ENCODE measurements at regions not wholly inside any gene's neighbourhood (a gene's known extent, or its start where the extent isn't known, plus 50 kb on each side); places are given as distances from the start of the nearest gene placed in this dataset.

DNA sequence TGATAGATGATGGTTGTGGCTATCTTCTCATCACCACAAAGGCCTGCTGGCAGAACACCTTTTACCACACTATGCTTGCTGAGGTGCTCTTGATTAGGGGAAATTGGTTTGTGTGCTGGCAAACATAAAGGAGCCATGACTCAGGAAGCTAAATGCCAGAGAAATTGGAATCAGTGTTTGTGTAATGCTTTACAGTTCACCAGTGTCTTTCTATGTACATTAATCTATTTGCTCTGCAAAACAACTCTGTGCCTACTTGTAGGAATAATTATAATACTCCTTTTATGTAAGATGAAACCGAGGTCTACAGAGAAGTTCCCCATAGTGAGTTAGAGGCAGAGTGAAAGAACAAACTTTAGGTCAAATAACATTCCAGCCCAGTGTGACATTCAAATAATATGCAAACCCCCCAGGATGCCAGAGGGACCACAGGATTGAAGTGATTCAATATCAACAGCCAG is 390.5 kb upstream of the HTR2A start:
- CTCF ChIA-PET = no interaction called here

GRCh38 chr13:47281991-47282390 is 385.1 kb upstream of the HTR2A start:
- CTCF ChIA-PET = interaction anchor here (1.2 kb wide), 1 partner anchor 387 kb away, joined by 4 read pairs; no protein-coding TSS in a partner anchor
- no peak for DNase-seq (ENCODE audit: low read depth, low spot score)

More for the DNA sequence above, 390.5 kb upstream of the HTR2A start:
- no peak overlapping the region for H3K4me3 ChIP-seq (ENCODE audit: low read depth, low read length)
- no peak overlapping the region for H3K27ac ChIP-seq (ENCODE audit: low read depth, low read length)
- peak; percentile 29 for DNase-seq (ENCODE audit: low read depth, low spot score)
- no peaks in the 10 kb centered on the region for H3K9me3 ChIP-seq (ENCODE audit: control insufficient read depth, insufficient read depth, low read length)
- no peaks in the 10 kb centered on the region for H3K27me3 ChIP-seq (ENCODE audit: control insufficient read depth, insufficient read depth, low read length)
- POLR2A ChIA-PET = interaction anchor here (1.0 kb wide), 1 partner anchor 12 kb away, joined by 4 read pairs; no protein-coding TSS in a partner anchor
- TF ChIP-seq, protein P1, sequence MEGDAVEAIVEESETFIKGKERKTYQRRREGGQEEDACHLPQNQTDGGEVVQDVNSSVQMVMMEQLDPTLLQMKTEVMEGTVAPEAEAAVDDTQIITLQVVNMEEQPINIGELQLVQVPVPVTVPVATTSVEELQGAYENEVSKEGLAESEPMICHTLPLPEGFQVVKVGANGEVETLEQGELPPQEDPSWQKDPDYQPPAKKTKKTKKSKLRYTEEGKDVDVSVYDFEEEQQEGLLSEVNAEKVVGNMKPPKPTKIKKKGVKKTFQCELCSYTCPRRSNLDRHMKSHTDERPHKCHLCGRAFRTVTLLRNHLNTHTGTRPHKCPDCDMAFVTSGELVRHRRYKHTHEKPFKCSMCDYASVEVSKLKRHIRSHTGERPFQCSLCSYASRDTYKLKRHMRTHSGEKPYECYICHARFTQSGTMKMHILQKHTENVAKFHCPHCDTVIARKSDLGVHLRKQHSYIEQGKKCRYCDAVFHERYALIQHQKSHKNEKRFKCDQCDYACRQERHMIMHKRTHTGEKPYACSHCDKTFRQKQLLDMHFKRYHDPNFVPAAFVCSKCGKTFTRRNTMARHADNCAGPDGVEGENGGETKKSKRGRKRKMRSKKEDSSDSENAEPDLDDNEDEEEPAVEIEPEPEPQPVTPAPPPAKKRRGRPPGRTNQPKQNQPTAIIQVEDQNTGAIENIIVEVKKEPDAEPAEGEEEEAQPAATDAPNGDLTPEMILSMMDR (IDR thresholded peaks at IDR 0.05; ENCODE audit: low read depth, low read length) = no peak

DNA sequence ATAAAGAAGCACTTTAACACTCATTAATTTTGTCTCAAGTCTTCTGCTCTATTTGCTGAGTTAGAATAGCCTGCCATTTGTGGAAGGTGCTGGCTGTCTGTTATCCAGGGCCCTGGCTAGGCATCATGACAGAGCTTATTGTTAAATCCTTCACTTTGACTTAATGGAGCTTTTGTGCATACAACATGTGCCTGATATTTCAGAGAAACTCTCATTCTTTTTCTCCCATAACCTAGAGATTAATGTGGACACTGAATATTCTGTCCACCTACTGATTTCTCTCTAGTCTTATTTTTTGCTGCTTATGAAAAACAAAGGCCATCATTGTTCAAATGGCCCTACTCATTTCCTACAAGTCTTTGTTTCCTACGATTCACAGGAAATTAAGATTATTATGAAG is 383.1 kb upstream of the HTR2A start:
- no peak overlapping the region for H3K4me3 ChIP-seq (ENCODE audit: low read depth, low read length)
- no peak for DNase-seq (ENCODE audit: low read depth, low spot score)
- no peak overlapping the region for H3K27ac ChIP-seq (ENCODE audit: low read depth, low read length)
- ChIA-PET POLR2A (no interaction called here), CTCF (interaction anchor here (0.5 kb wide), 1 partner anchor 718 kb away, joined by 4 read pairs; no protein-coding TSS in a partner anchor)
- TF ChIP-seq, protein P1 (IDR thresholded peaks at IDR 0.05; ENCODE audit: low read depth, low read length) = no peak
- no peaks in the 10 kb centered on the region for H3K27me3 ChIP-seq (ENCODE audit: control insufficient read depth, insufficient read depth, low read length)
- H3K9me3 ChIP-seq (ENCODE audit: control insufficient read depth, insufficient read depth, low read length) = no peaks in the 10 kb centered on the region

More at GRCh38 chr13:47281991-47282390, 385.1 kb upstream of the HTR2A start:
- Histone ChIP-seq H3K9me3 (ENCODE audit: control insufficient read depth, insufficient read depth, low read length) (no peaks in the 10 kb centered on the region), H3K4me3 (ENCODE audit: low read depth, low read length) (no peak overlapping the region), H3K27me3 (ENCODE audit: control insufficient read depth, insufficient read depth, low read length) (no peaks in the 10 kb centered on the region), H3K27ac (ENCODE audit: low read depth, low read length) (no peak overlapping the region)
- TF ChIP-seq, protein P1 (IDR thresholded peaks at IDR 0.05; ENCODE audit: low read depth, low read length) = no peak
- POLR2A ChIA-PET = no interaction called here

DNA sequence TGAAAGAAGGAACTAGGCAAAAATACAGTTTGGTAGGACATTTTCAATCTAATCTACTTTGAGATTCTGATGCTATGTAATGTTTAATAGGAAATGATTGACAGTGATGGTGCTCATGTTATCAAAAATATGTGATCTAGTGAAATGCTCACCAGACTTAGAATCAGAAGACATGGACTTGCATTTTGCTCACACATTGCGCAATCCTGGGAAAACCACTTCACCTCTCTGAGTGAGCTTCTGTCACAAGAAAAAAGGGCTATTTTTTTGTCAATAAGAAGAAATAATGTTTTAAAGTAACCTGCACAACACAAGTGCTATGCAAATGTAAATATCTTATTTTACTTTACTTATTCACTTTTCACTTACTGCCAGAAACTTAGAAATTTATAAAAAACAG is 380.9 kb upstream of the HTR2A start:
- POLR2A ChIA-PET = no interaction called here
- H3K27ac ChIP-seq (ENCODE audit: low read depth, low read length) = no peak overlapping the region
- CTCF ChIA-PET = no interaction called here
- H3K4me3 ChIP-seq (ENCODE audit: low read depth, low read length) = no peak overlapping the region
- no peaks in the 10 kb centered on the region for H3K27me3 ChIP-seq (ENCODE audit: control insufficient read depth, insufficient read depth, low read length)
- no peaks in the 10 kb centered on the region for H3K9me3 ChIP-seq (ENCODE audit: control insufficient read depth, insufficient read depth, low read length)
- TF ChIP-seq, protein P1 (IDR thresholded peaks at IDR 0.05; ENCODE audit: low read depth, low read length) = no peak
- DNase-seq (ENCODE audit: low read depth, low spot score) = no peak

- H3K4me3 ChIP-seq (ENCODE audit: low read depth, low read length) = no peak overlapping the region
- no peak for DNase-seq (ENCODE audit: low read depth, low spot score)
- TF ChIP-seq, protein P1 (IDR thresholded peaks at IDR 0.05; ENCODE audit: low read depth, low read length) = no peak
- POLR2A ChIA-PET = no interaction called here
- H3K27me3 ChIP-seq (ENCODE audit: control insufficient read depth, insufficient read depth, low read length) = no peaks in the 10 kb centered on the region
- H3K27ac ChIP-seq (ENCODE audit: low read depth, low read length) = no peak overlapping the region
- CTCF ChIA-PET = interaction anchor here (0.5 to 0.6 kb wide), 2 partner anchors 70 to 324 kb away, joined by 3 to 4 read pairs; no protein-coding TSS in a partner anchor
- H3K9me3 ChIP-seq (ENCODE audit: control insufficient read depth, insufficient read depth, low read length) = no peaks in the 10 kb centered on the region
Observed at GRCh38 chr13:47268270-47268669, 371.4 kb upstream of the HTR2A start.

All from AG04450 (cell line).